Right hindlimb (tissue), 1 donor: ENCODE measurements at regions not wholly inside any gene's neighbourhood (a gene's known extent, or its start where the extent isn't known, plus 50 kb on each side); places are given as distances from the start of the nearest gene placed in this dataset.
A peak's percentile ranks its signal among the peaks of the same experiment; 100 is the strongest.

ENCODE experiments used
- DNase-seq: peaks from one replicate; pipeline ENCODE4 v3.0.0-alpha.2; 2018

DNA sequence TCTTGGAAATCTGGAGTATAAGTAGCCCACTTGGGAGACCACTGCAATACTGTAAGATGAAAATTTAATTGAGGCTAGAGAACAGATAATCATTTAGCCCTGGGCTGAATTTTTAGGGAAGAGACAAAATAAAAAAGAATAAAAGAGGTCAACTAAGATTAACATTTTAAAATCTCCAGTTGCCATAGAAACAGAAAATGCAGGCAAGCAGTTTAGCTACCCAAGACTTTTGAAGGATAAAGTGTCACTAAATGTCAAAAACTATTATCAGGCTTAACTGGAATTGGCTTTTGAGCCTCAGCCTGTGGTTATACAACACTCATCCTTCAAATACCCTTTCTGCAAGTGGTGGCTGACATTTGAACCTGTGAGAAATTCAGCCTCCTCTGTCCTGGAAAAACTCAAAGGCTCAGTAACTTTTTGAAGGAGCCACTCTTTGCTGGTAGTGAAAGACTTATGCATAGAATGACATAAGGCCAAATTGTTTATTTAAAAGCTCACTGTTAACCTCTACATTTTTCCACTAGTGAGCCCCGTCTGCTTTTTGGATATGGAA is 220.7 kb upstream of the KCNJ16 start:
- DNase-seq = no peak

DNA sequence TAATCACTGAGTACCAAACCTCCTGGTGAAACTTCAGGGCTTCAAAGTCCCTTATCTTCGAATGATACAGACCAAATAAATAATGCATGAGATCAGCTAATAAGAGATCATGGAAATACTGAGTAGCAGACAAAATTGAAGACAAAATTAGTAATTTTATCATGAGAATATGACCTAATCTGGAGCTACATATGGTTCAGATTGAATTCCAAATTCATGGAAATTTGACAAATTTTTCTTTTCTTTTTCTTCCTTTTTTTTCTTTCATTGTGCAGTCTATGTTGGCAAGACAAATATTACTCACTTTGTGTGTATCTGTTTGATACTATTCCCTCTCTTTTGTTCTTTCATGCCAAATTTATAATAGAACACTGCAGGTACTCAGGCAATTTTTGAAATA is 218.1 kb upstream of the KCNJ16 start:
- DNase-seq = no peak

DNA sequence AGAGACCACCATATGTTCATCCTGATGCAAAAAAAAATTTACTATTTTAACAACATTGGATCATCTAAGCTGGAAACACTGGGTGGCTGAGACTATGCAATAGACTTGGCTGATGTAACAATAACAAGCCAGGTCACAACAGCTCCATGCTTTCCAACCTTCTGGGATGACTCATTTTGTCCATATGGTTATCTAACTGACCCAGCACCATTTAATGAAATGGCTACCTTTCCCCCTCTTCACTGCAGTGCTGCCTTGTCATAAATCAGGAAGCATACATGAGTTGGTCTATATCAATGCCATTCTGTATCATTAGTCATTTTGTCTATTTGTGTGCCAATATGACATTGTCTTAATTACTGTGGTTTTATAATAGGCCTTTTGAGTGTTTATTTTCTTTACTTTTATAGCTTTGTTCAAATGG is 217.6 kb upstream of the KCNJ16 start:
- no peak for DNase-seq

DNA sequence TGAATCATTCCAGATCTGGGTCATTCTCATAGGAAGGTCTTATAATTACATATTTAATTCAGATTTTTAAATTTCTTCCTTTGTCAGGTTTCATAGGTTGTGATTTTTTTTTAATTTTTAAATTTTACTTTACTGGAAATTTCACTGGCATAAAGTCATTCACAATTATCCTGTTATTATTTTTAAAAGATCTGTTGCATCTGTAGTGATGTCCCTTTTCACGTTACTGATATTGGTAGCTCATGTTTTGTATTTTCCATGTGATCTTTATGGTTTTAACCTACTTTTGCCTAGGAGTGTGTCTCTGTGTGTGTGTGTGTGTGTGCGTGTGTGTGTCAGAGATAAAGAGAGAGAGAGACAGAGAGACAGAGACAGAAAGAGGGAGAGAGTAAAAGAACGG is 216.6 kb upstream of the KCNJ16 start:
- DNase-seq = no peak

DNA sequence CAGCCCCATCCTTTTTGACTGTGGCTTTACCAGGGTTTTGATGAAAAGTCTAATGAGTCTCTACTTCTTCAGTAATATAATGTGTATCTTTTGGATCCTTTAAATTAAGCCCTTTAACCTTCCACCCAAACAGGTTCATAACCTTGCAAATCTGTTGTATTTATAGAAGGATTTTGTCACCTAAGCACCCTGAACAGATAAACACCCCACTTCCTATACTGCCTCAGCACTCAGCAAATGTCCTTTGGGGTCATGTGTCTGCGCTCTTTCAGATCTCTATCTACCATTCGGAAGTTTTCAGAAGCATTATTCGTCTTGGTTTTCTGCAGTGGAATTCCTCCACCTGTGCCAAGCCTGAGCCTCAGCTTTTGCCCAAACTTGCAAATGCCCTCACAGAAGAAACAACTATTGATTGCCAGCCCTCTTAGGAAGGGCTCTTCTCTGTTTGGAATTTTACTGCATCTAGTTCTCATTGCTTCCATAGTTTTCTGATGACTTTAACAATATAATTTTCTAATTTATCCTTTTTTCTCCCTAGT is 214.8 kb upstream of the KCNJ16 start:
- no peak for DNase-seq

DNA sequence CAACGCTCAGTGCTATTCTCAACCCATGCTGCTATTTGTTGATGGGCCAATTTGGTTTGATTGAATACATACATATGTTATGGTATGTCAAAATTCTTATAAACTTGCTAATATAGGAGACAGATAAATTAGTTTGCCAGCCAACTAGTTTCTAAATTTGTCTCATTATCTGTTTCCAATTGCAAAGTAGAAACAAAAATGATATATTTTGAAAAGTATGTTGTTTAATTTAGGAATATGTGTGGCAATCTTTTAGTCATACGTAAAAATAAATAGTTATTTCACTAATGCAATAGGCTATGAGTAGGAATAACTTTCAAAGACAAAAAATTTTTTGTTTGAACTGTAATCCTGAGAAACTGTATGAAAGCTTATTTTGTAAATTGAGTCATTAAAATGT is 210.6 kb upstream of the KCNJ16 start:
- DNase-seq = no peak

DNA sequence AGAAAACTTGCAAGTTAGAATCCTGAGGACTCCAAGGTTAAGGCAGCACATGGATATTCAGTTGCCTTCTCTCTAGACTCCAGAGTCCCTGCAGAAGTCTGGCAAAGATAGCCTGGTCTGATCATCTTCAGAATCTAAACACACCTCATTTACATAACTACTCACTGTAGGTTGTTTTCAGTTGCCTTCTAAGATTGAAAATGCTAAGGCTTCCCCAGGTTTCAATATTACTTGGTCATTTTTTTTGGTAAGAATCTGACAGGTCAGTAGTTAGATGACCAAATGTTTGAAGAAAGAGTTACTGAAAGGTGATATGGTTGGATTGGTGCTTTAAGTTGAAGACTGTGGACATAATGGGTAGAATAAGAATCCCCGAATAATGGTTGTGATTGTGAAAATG is 205.4 kb upstream of the KCNJ16 start:
- no peak for DNase-seq

DNA sequence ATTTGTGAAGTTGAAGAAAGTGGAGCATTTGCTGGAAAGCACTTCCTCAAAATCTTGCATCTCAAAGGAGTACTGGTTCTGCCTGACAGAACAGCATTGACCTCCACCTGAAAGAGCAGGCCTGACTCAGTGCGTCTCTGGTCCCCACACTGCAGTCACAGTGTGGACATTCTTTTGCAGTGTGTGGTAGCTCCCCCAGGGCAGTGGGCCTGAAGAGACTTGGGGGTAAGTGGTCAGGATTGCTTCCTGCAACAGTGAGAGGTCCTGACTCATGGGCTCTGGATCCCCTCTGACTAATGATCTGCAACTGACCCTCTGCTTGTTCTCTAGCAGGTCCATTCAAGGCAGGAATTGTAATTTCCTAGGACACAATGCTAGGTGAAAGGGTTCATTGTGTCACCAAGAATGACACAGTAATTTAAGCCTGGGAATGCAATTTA is 204.9 kb upstream of the KCNJ16 start:
- DNase-seq = no peak

DNA sequence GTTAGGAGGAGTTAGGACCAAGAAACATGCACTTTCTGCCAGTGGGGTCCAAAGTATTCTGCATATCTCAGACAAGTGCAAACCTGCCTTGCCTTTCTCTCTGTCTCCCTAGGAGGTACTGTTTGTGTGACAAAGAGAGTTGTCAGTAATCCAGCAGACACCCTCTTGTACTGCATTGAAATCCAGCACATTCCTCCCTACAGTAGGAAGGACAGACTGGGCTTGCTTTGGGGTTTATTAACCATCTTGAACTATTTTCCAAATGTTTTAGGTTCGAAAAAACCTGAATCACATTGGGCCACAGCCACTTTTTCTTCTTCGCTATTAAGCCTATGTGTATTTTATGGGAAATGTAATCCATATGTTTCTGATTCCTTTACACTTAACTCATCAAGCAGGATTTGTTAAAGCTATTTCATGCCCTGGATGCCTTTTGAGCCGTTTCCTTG is 204.2 kb upstream of the KCNJ16 start:
- peak; percentile 42 for DNase-seq

DNA sequence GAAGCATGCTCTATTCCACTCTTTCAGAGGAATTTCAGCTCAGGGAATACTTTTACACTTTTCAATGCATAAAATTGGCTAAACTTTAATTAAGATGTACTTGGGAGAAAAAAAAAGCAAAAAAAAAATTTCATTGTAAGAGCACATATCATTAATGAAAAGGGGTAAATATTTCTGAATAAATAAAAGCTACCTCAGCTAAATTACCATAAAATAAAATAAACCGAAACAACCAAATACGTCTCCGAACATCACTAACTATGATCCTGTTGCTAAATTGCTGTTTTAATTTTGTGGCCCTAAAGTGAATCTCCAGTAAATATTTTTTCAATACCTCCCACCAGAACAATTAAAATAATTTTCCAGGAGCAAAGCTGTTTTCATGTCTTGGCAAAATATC is 203.7 kb upstream of the KCNJ16 start:
- no peak for DNase-seq

DNA sequence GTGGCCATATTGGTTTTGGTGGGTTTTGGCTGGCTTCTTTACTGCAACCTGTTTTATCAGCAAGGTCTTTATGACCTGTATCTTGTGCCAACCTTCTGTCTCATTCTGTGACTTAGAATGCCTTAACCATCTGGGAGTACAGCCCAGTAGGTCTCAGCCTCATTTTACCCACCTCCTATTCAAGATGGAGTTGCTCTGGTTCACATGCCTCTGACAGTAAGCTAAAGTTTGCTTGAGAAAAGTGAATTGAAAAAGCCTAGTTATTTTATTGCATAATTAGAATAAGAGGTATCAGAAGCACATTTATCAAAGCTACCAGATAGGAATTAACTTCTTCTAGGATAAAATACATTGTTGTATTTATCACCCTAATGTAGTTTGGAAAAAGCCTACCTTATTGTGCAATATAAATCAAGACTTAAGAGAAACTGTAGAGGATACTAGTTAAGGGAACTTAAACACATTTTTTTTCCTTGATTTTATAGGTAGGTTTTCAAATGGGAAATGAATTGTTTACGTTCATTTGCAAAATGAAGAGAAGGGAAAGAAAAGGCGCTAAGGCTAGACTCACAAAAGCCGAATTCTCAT is 202.3 kb upstream of the KCNJ16 start:
- no peak for DNase-seq

DNA sequence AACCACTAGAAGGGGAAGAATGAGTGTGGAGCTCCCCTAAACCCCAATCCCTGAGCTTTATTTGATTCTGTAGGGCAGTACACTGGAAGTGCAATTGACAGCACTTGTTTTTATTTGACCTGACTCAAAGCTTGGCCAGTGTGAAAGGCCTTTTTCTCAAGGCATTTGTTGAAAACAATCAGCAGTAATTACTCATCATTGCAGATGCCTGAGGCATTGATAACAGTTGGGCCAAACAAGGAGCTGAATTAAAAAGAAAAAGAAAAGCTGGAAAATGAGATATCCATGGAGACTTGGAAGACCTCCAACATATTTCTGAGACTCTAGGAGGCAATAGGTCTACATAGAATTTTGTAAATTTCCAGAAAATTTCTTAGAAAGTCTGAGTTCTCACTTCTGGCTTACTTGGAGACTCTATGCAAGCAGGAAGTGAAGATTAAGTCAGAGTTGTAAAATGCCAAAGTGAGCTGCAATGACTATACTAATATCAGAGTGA is 200.8 kb upstream of the KCNJ16 start:
- no peak for DNase-seq

DNA sequence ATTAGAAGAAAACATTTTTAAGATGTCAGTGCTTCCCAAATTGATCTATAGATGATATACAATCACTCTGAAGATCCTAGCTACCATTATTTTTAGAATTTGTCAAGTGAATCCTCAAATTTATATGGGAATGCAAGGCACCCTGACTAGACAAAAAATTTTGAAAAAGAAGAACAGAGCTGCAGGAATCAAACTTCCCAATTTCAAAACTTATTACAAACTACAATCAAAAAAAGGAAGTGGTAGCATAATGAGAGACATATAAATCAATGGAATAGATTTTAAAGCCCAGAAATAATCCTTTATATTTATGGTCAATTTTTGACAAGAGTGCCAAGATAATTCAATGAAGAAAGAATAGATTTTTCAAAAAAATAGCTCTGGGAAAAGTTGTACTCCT is 198.3 kb upstream of the KCNJ16 start:
- no peak for DNase-seq

DNA sequence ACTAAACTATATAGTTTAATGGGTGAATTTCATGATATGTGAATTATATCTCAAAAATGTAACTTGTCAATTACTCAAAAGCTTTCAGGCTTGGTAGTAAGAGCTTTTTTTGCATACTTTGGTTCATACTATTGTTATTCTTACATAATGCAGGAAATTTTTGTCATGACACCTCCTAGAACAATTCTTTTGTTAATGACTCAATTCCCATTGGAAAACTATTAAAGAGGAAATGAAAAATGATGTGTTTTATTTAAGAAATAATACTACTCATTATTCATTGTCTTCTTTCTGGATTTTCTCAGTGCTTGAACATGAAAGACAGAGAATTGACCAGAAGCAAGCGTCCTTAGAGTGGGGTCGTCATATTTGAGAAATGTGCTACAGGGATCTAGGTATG is 196.4 kb upstream of the KCNJ16 start:
- no peak for DNase-seq

DNA sequence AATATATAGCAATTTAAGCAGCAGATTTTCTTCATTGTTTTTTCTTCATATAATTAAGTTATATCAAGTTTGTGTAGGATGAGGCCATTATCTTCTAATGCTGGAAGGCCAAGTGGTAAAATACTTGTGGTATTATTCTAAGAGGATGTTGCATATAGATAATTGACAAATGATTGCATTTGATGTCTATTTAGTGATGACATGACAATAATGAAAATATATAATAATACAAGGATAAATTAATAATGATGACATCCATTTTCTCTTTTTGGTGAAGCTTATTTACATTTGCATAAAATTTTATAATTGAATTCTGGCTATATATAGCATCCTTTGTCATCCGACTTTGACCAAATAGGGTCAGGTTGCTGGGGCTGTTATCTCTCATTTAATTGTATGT is 195.4 kb upstream of the KCNJ16 start:
- no peak for DNase-seq

DNA sequence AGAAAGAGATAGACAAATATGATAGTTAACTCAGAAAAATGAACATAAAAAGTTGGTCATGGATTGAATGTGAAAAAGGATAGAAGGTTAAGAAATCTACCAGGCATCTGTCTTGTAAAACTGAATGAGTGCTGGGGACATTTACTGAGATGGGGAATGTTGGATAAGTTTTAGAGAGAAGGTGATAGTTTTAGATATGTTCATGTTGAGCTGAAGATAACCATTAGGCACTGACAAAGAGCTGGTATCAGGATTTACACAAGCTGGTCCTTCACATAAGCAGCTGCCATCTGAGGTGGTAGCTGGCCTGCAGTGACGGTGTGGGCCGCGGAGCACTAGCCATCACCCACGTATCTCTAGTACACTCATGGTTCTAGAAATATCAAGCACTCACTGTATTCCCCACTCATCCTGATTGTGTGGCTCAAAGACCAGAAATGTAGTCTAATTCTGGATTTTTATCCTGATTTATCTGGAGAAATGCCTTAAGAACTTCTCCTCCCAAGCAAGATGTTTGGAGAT is 194.4 kb upstream of the KCNJ16 start:
- no peak for DNase-seq

DNA sequence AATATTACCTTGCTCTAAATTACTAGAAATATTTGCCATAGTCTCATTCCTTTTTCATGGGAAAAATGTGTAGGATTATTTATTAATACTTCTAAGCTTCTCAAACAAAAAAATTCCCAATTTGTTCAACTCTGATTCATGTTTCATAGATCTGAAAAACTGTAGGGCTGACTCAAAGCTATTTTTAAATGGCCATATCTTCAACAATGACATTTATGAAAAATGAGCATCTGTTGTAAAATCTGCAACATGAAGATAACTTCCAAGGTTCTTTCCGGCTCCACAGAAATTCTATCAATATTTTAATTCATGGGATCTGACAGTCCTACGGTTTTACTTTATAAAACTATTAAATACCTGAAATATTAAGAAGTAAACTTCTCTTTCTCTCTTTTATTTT is 192.7 kb upstream of the KCNJ16 start:
- DNase-seq = no peak

DNA sequence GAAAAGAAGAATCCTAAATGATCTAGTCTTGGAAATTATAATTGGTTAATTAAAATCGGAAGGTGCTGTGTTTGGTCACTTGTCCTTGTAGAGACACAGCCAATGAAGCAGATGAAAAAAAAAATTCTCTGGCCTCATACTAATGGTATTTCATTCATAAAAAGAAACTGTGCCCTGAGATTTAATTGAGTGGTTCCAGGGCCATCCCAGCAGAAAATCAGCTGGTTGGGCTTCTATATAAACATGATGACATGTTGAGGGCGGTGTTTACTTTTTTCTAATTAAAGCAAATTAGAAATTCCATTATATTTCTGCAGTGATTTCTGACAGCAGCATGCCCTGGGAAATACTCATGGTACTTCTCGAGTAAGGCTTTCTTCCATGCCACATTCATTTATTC is 191.9 kb upstream of the KCNJ16 start:
- DNase-seq = no peak

DNA sequence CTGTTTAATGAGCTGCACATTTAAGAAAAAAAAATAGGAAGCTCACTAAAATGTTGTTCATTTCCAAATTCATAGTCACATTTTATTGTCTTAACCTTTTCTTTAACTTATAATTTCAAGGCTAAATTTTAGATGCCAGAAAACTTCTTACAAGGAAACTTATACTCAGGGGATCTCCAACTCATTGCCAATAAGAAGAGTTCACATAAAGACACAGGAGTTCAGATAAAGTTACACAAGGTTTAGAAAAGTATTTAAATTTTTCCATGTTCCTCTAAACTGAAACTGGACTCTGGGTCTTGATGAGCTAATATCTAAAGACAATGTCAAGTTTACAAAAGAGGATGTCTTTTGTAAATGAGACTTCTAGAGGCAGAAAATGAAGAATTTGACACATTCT is 190.7 kb upstream of the KCNJ16 start:
- DNase-seq = no peak

DNA sequence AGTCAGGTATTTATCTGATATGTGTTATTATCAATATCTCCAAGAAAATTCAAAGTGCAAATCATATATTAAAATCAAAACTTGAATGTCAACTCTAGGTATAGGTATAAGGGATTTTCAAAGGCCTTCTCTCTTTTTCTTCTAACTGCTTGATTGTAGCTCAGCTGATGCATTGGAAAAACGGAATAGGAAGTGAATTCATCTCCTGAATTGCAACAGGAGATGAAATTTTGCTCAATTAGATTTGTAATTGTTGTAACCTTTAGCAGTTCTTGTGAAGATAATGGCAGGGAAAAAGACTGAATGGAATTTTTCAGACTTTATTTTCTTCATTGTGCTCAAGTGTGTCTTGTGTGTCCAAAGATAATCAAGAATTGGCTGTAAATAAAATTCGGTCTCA is 190.2 kb upstream of the KCNJ16 start:
- no peak for DNase-seq

DNA sequence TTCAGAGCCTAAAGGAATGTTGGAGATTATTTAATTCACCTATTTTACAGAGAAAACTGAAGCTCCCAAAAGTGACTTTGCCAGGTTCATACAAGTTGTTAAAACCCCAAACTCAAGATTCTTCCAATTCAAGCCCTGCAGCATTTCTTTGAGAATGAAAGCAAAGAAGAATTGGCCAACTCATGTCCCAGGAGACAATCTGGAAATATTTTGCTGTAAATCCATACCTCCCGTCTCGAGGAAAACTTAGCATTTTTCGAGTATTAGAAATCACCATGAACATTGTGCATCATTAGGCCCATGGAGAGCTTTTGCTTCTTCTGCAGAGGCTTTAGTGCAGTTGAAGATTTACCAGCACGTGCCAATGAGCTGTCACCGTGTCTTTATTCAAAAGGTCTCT is 176.4 kb upstream of the KCNJ16 start:
- DNase-seq = peak; percentile 29

DNA sequence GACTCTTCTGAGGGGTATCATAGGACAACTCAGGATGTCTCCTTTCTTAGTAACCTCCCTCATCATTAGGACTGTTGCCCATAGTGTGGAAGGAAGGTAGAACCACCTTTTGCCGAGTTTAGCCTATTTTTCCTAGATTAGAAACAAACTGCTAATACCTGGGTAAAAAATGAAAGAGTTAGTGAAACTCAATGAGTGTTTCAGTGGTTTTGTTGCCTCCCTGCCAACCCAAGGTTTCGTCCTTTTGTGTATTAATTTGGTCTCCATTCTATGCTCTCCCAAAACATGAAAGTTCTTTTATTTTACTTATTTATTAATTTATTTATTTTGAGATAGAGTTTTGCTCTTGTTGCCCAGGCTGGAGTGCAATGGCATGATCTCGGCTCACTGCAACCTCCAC is 174.9 kb upstream of the KCNJ16 start:
- no peak for DNase-seq

DNA sequence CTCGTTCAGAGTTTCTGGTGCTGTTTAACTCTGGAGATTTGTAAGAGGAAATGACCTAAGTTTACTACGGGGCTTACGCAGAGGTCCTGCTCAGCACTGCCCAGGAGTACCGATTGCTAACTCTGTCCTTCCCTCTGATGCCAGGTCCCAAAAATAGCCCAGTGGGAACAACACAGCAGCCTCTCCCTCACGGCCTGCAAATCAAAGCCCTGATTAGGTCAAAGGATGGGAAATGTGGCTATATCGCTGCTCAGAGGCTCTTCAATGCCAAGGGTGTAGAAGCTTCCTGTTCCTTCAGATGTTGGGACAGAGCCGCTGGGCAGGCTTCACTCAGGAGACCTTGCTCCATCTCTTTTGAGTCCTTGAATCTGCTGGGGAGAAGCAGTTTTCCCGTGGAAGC is 174.2 kb upstream of the KCNJ16 start:
- no peak for DNase-seq

DNA sequence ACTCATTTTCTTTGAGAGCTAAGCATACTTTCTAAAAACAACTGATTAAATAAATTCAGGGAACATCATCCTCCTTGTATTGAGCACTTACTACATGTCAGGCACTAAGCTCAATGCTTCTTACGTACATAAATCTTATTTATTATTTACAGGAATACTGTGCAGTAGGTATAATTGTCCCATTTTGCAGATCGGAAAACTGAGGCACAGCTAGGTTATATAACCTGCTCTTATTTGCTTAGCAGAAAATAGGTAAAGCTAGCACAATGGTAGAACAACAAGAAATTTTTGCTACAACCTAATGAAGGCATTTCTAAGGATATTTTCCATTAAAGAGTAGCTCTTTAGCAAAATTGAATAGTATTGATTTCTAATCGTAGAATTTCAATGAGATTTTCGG is 168.7 kb upstream of the KCNJ16 start:
- no peak for DNase-seq
